ENCODE measurements at regions not wholly inside any gene's neighbourhood (a gene's known extent, or its start where the extent isn't known, plus 50 kb on each side); places are given as distances from the start of the nearest gene placed in this dataset.

GRCh38 chr3:194874206-194874605 is 188.5 kb downstream of the FAM43A start:
- no peak overlapping the region for H2AFZ ChIP-seq (ENCODE audit: low read depth, low read length)
- ATAC-seq (ENCODE audit: insufficient read depth, low read depth), result no peak
- no peak overlapping the region for H3K4me2 ChIP-seq (ENCODE audit: insufficient read depth, low read length)
- H3K79me2 ChIP-seq (ENCODE audit: insufficient read depth, low read length), result no peaks in the 10 kb centered on the region
- H3K4me3 ChIP-seq (ENCODE audit: low read depth in 1 of 2, low read length in 2 of 2), result no peak overlapping the region
- TF ChIP-seq EZH2 (IDR thresholded peaks at IDR 0.05; ENCODE audit: borderline replicate concordance, low read depth, low read length, severe bottlenecking), result no peak
- TF ChIP-seq CTCF (IDR thresholded peaks at IDR 0.05; ENCODE audit: borderline replicate concordance, extremely low read depth, low read length, poor library complexity, severe bottlenecking), result no peak
- no peak overlapping the region for H3K9ac ChIP-seq (ENCODE audit: low read depth, low read length)
- no peaks in the 10 kb centered on the region for H4K20me1 ChIP-seq (ENCODE audit: insufficient read depth, low read length)
- DNase-seq, result no peak
- no peaks in the 10 kb centered on the region for H3K9me3 ChIP-seq (ENCODE audit: insufficient read depth, low read length, severe bottlenecking)
- H3K4me1 ChIP-seq (ENCODE audit: insufficient read depth, low read length), result no peaks in the 10 kb centered on the region
- no peaks in the 10 kb centered on the region for H3K27me3 ChIP-seq (ENCODE audit: insufficient read depth, low read length, poor library complexity)
- no peaks in the 10 kb centered on the region for H3K36me3 ChIP-seq (ENCODE audit: insufficient read depth, low read length)
- H3K27ac ChIP-seq (ENCODE audit: low read length), result no peak overlapping the region

- Histone ChIP-seq H3K4me3 (ENCODE audit: low read depth in 1 of 2, low read length in 2 of 2) (no peak overlapping the region), H3K79me2 (ENCODE audit: insufficient read depth, low read length) (no peaks in the 10 kb centered on the region), H3K4me1 (ENCODE audit: insufficient read depth, low read length) (no peaks in the 10 kb centered on the region), H3K9me3 (ENCODE audit: insufficient read depth, low read length, severe bottlenecking) (no peaks in the 10 kb centered on the region), H3K27ac (ENCODE audit: low read length) (no peak overlapping the region), H3K27me3 (ENCODE audit: insufficient read depth, low read length, poor library complexity) (no peaks in the 10 kb centered on the region), H3K36me3 (ENCODE audit: insufficient read depth, low read length) (no peaks in the 10 kb centered on the region), H2AFZ (ENCODE audit: low read depth, low read length) (no peak overlapping the region), H4K20me1 (ENCODE audit: insufficient read depth, low read length) (no peaks in the 10 kb centered on the region), H3K9ac (ENCODE audit: low read depth, low read length) (no peak overlapping the region), H3K4me2 (ENCODE audit: insufficient read depth, low read length) (no peak overlapping the region)
- no peak for TF ChIP-seq CTCF (IDR thresholded peaks at IDR 0.05; ENCODE audit: borderline replicate concordance, extremely low read depth, low read length, poor library complexity, severe bottlenecking)
- TF ChIP-seq EZH2 (IDR thresholded peaks at IDR 0.05; ENCODE audit: borderline replicate concordance, low read depth, low read length, severe bottlenecking), result no peak
- DNase-seq, result no peak
- ATAC-seq (ENCODE audit: insufficient read depth, low read depth), result no peak
Measured at GRCh38 chr3:194874783-194875182, 189.1 kb downstream of the FAM43A start.

- DNase-seq, result no peak
- no peak for ATAC-seq (ENCODE audit: insufficient read depth, low read depth)
- Histone ChIP-seq H3K27ac (ENCODE audit: low read length) (no peak overlapping the region), H3K36me3 (ENCODE audit: insufficient read depth, low read length) (no peaks in the 10 kb centered on the region), H2AFZ (ENCODE audit: low read depth, low read length) (no peak overlapping the region), H3K4me3 (ENCODE audit: low read depth in 1 of 2, low read length in 2 of 2) (no peak overlapping the region), H3K4me2 (ENCODE audit: insufficient read depth, low read length) (no peak overlapping the region), H4K20me1 (ENCODE audit: insufficient read depth, low read length) (no peaks in the 10 kb centered on the region), H3K27me3 (ENCODE audit: insufficient read depth, low read length, poor library complexity) (peaks cover 1% of the 10 kb centered on the region), H3K79me2 (ENCODE audit: insufficient read depth, low read length) (no peaks in the 10 kb centered on the region), H3K4me1 (ENCODE audit: insufficient read depth, low read length) (no peaks in the 10 kb centered on the region), H3K9me3 (ENCODE audit: insufficient read depth, low read length, severe bottlenecking) (no peaks in the 10 kb centered on the region), H3K9ac (ENCODE audit: low read depth, low read length) (no peak overlapping the region)
- TF ChIP-seq EZH2 (IDR thresholded peaks at IDR 0.05; ENCODE audit: borderline replicate concordance, low read depth, low read length, severe bottlenecking) (no peak), CTCF (IDR thresholded peaks at IDR 0.05; ENCODE audit: borderline replicate concordance, extremely low read depth, low read length, poor library complexity, severe bottlenecking) (no peak)
Measured at GRCh38 chr3:194875581-194876402, 190.1 kb downstream of the FAM43A start.
